Glutamatergic neuron (in vitro differentiated cells): ENCODE measurements at regions not wholly inside any gene's neighbourhood (a gene's known extent, or its start where the extent isn't known, plus 50 kb on each side); places are given as distances from the start of the nearest gene placed in this dataset.

ENCODE experiments used
- DNase-seq: peaks from one replicate; pipeline ENCODE4 v3.0.0; 2022
- H3K27ac Mint-ChIP-seq: one replicate; pipeline ENCODE4 v1.8.0; 2020; ENCODE audit warnings: mild to moderate bottlenecking, mixed read lengths, inconsistent platforms; ENCODE audit not compliant: unreplicated experiment
- H3K27me3 Mint-ChIP-seq: one replicate; pipeline ENCODE4 v1.8.0; 2020; ENCODE audit warnings: mild to moderate bottlenecking, moderate library complexity, mixed read lengths, inconsistent platforms; ENCODE audit not compliant: unreplicated experiment
- H3K36me3 Mint-ChIP-seq: one replicate; pipeline ENCODE4 v1.8.0; 2020; ENCODE audit warnings: mild to moderate bottlenecking, mixed read lengths, inconsistent platforms; ENCODE audit not compliant: unreplicated experiment
- H3K4me1 Mint-ChIP-seq: one replicate; pipeline ENCODE4 v1.8.0; 2020; ENCODE audit warnings: mild to moderate bottlenecking, low read depth, mixed read lengths, inconsistent platforms; ENCODE audit not compliant: unreplicated experiment
- H3K4me3 Mint-ChIP-seq: one replicate; pipeline ENCODE4 v1.8.0; 2020; ENCODE audit warnings: mild to moderate bottlenecking, mixed read lengths, inconsistent platforms; ENCODE audit not compliant: unreplicated experiment
- H3K9me3 Mint-ChIP-seq: one replicate; pipeline ENCODE4 v1.8.0; 2020; ENCODE audit warnings: mild to moderate bottlenecking, moderate library complexity, mixed read lengths, inconsistent platforms; ENCODE audit not compliant: unreplicated experiment
- TF ChIP-seq, protein P1 (sequence below): fragments of 200-600 bp; sonication (generic); IDR thresholded peaks from one replicate; pipeline ENCODE4 v1.5.0; 2021; ENCODE audit not compliant: partially characterized antibody, unreplicated experiment

DNA sequence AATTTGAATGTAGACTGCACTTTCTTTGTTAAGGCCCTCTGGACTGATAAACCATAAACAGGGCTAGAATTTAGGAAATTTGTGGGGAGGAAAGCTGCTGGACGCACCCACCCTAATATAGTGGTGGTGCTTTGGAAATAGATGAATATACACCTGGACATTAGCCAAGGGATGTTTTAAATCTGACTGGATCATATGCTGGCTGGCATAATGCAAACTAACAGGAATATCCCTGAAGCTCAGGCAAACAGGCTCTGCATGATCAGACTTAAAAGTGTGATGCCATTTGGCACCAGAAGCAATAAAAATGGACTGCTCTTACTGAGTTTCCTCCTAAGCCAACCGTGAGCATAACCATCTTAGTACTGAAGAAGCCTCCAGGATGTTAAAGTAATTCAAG is 465.8 kb upstream of the ROBO1 start:
- TF ChIP-seq, protein P1, sequence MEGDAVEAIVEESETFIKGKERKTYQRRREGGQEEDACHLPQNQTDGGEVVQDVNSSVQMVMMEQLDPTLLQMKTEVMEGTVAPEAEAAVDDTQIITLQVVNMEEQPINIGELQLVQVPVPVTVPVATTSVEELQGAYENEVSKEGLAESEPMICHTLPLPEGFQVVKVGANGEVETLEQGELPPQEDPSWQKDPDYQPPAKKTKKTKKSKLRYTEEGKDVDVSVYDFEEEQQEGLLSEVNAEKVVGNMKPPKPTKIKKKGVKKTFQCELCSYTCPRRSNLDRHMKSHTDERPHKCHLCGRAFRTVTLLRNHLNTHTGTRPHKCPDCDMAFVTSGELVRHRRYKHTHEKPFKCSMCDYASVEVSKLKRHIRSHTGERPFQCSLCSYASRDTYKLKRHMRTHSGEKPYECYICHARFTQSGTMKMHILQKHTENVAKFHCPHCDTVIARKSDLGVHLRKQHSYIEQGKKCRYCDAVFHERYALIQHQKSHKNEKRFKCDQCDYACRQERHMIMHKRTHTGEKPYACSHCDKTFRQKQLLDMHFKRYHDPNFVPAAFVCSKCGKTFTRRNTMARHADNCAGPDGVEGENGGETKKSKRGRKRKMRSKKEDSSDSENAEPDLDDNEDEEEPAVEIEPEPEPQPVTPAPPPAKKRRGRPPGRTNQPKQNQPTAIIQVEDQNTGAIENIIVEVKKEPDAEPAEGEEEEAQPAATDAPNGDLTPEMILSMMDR = no peak
- peaks cover 9% of the 10 kb centered on the region for H3K4me1 Mint-ChIP-seq
- no peak for DNase-seq
- no peak overlapping the region for H3K27ac Mint-ChIP-seq
- peaks cover 2% of the 10 kb centered on the region for H3K27me3 Mint-ChIP-seq
- no peaks in the 10 kb centered on the region for H3K36me3 Mint-ChIP-seq
- H3K9me3 Mint-ChIP-seq = no peaks in the 10 kb centered on the region
- no peak overlapping the region for H3K4me3 Mint-ChIP-seq

DNA sequence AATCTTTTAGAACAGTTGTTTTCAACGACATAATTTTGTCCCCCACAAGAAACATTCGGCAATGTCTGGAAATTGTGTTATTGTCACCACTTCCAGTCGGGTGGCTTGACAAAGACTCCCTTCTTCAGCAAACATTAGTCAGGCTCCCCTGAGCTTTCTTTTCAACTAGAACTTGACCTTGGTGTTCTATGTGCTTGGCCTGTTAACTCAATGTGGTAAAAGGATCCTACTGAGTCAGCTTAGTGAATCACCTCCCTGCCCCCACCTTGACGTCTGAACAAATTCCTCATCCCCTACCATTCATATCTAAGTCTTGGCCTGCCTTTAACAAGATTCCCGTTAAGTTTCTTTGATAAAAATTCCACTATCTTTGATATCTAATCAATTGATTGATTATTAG is 465.0 kb upstream of the ROBO1 start:
- DNase-seq = no peak
- no peaks in the 10 kb centered on the region for H3K36me3 Mint-ChIP-seq
- H3K4me1 Mint-ChIP-seq = peaks cover 9% of the 10 kb centered on the region
- no peaks in the 10 kb centered on the region for H3K9me3 Mint-ChIP-seq
- no peak overlapping the region for H3K4me3 Mint-ChIP-seq
- H3K27me3 Mint-ChIP-seq = peaks cover 2% of the 10 kb centered on the region
- TF ChIP-seq, protein P1 = no peak
- no peak overlapping the region for H3K27ac Mint-ChIP-seq

DNA sequence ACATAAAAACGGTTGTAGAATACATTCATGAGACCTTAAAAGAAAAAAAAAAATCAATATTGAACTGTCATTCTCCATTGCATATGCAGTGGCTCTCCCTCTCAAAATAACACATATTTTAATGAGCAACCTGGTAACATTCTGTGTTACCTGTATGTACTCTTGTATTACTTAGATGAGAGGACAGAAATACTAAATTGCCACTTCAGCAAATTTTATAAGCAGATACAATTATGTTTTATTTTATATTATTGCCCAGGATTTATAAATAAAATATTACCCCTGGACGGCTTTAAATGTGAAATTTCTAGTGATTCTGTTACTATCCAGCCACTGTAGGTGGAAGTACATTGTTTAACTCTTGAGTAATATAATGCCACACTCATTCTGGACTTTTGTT is 463.2 kb upstream of the ROBO1 start:
- DNase-seq = no peak
- Mint-ChIP-seq H3K27ac (no peak overlapping the region), H3K36me3 (no peaks in the 10 kb centered on the region), H3K9me3 (no peaks in the 10 kb centered on the region), H3K4me1 (peaks cover 9% of the 10 kb centered on the region), H3K27me3 (peaks cover 2% of the 10 kb centered on the region), H3K4me3 (no peak overlapping the region)
- TF ChIP-seq, protein P1 = no peak

DNA sequence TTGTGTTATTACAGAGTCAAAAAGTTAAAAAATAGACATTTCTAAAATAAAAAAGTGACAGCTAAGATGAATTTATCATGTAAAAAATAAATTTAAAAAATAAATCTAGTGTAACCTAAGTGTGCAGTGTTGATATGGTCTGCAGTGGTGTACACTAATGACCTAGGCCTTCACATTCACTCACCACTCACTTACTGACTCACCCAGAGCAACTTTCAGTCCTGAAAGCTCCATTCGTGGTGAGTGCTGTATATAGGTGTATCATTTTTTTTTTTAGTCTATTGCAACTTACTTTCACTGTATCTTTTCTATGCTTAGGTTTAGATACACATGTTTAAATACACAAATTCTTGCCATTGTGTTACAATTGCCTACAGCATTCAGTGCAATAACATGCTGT is 459.4 kb upstream of the ROBO1 start:
- Mint-ChIP-seq H3K4me1 (peaks cover 3% of the 10 kb centered on the region), H3K9me3 (no peaks in the 10 kb centered on the region)

DNA sequence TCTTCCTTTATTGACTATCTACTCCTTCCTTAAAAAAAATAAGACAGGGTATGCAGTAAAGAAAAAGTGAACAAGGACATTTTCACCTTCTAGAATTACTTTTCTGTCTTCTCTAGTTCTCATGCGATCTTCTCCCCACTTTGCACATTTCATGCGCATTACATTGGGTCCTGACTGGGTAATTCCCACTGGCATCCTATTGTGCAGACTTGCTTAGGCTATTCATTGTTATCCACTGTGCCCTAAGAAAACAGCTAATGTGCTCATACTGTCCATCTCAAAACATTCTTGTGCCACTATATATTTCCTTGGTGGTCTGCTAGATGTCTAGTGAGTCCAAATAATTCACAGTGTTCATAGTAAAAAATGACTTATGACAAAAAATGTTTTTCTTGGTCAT is 447.4 kb upstream of the ROBO1 start:
- no peaks in the 10 kb centered on the region for H3K27me3 Mint-ChIP-seq
- no peak overlapping the region for H3K4me3 Mint-ChIP-seq
- TF ChIP-seq, protein P1 = no peak
- no peak for DNase-seq
- no peaks in the 10 kb centered on the region for H3K36me3 Mint-ChIP-seq
- H3K27ac Mint-ChIP-seq = no peak overlapping the region
- H3K9me3 Mint-ChIP-seq = no peaks in the 10 kb centered on the region
- peaks cover 3% of the 10 kb centered on the region for H3K4me1 Mint-ChIP-seq

More for the DNA sequence above, 459.4 kb upstream of the ROBO1 start:
- no peaks in the 10 kb centered on the region for H3K36me3 Mint-ChIP-seq
- DNase-seq = no peak
- no peak overlapping the region for H3K27ac Mint-ChIP-seq
- TF ChIP-seq, protein P1 = no peak
- H3K4me3 Mint-ChIP-seq = no peak overlapping the region
- H3K27me3 Mint-ChIP-seq = no peaks in the 10 kb centered on the region
